ENCODE measurements at regions not wholly inside any gene's neighbourhood (a gene's known extent, or its start where the extent isn't known, plus 50 kb on each side); places are given as distances from the start of the nearest gene placed in this dataset.

GRCh38 chr4:131370846-131371245 lies 1778.2 kb upstream of the PCDH10 start:
- DNase-seq (ENCODE audit: low read depth): no peak
- TF ChIP-seq CTCF (IDR thresholded peaks at IDR 0.05; ENCODE audit: insufficient read depth, low read length): no peak
- H3K4me3 ChIP-seq (ENCODE audit: low read depth, low read length): no peak overlapping the region

- no peak for DNase-seq (ENCODE audit: low read depth)
- TF ChIP-seq CTCF (IDR thresholded peaks at IDR 0.05; ENCODE audit: insufficient read depth, low read length): no peak
- no peak overlapping the region for H3K4me3 ChIP-seq (ENCODE audit: low read depth, low read length)
These were observed 1768.0 kb upstream of the PCDH10 start for GRCh38 chr4:131381055-131381454.

GRCh38 chr4:131382839-131383238 lies 1766.3 kb upstream of the PCDH10 start:
- TF ChIP-seq CTCF (IDR thresholded peaks at IDR 0.05; ENCODE audit: insufficient read depth, low read length): no peak
- DNase-seq (ENCODE audit: low read depth): no peak
- H3K4me3 ChIP-seq (ENCODE audit: low read depth, low read length): no peak overlapping the region

GRCh38 chr4:131388277-131388676 lies 1760.8 kb upstream of the PCDH10 start:
- no peak for DNase-seq (ENCODE audit: low read depth)
- TF ChIP-seq CTCF (IDR thresholded peaks at IDR 0.05; ENCODE audit: insufficient read depth, low read length): no peak
- H3K4me3 ChIP-seq (ENCODE audit: low read depth, low read length): no peak overlapping the region

GRCh38 chr4:131408102-131408501 lies 1741.0 kb upstream of the PCDH10 start:
- no peak overlapping the region for H3K4me3 ChIP-seq (ENCODE audit: low read depth, low read length)
- no peak for DNase-seq (ENCODE audit: low read depth)
- TF ChIP-seq CTCF (IDR thresholded peaks at IDR 0.05; ENCODE audit: insufficient read depth, low read length): no peak

- DNase-seq (ENCODE audit: low read depth): no peak
- TF ChIP-seq CTCF (IDR thresholded peaks at IDR 0.05; ENCODE audit: insufficient read depth, low read length): no peak
- no peak overlapping the region for H3K4me3 ChIP-seq (ENCODE audit: low read depth, low read length)
These were observed 1737.7 kb upstream of the PCDH10 start for GRCh38 chr4:131411393-131411792.

- no peak overlapping the region for H3K4me3 ChIP-seq (ENCODE audit: low read depth, low read length)
- no peak for TF ChIP-seq CTCF (IDR thresholded peaks at IDR 0.05; ENCODE audit: insufficient read depth, low read length)
- no peak for DNase-seq (ENCODE audit: low read depth)
These were observed 1729.9 kb upstream of the PCDH10 start for GRCh38 chr4:131419147-131419546.
